AG08396 (cell line): ENCODE measurements at regions not wholly inside any gene's neighbourhood (a gene's known extent, or its start where the extent isn't known, plus 50 kb on each side); places are given as distances from the start of the nearest gene placed in this dataset.
A peak's percentile ranks its signal among the peaks of the same experiment; 100 is the strongest.
"Not testable (repeated sequence)": the region's sequence is repeated elsewhere in the genome, so short reads cannot be mapped to it uniquely, and the experiment has no call there.

Source experiments
- DNase-seq: peaks from one replicate; pipeline ENCODE4 v3.0.0; 2012; ENCODE audit warnings: low spot score, mixed read lengths

DNA sequence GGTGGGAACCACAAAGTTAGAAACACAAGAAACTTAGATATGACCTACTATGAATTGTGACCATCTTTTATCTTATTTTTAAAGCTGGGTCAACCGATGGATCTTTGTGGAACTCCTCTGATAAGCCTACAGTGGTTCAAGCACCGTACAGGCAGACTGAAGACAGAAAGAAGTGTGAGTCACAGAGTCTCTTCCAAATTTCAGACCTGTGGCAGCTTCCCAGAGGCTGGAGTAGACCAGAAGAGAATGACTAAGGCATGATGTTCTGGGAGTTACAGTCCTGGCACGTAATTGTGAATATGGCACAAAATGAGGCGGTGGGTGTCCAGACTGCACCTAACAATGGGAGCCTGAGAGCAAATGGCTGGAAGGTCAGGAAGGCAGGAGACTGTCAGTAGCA, 70.0 kb downstream of the LMO4 start:
- peak; percentile 14 for DNase-seq

DNA sequence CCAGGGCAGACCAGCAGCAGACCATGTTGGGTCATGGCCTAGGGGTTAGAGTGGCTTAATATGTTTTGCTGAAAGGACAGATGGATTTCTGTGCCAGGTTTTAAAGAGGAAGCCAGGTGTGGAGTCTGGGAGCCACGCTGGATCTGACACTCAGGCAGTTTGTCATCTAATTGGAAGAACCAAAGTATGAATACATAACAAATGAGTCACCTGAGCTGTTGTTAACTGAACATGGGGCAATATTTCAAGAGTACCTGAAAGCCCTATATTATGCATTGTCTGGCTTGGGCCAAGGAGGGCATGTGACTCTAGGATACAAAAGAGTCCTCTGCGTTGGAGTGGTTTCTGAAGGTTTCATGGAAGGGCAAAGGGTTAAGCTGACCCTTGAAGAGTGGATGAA, 70.6 kb downstream of the LMO4 start:
- DNase-seq = no peak

DNA sequence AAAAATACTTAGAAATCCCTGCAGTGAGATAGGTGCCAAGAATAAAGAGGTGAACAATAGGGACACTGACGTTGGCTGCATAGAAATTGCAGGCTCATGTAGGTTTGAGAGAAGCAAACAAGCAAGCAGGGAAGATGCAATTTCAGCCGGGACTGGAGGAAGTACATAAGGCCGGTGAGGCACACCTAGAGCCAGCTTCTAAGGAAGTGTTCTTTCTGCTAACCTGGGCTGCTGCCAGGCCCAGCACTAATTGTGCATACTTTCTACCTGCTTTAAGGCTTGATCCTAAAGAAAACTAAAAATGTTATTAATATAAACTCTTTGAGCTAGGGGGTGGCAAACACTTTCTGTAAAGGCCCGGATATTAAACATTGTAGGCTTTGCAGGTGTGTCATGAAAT, 71.0 kb downstream of the LMO4 start:
- no peak for DNase-seq

DNA sequence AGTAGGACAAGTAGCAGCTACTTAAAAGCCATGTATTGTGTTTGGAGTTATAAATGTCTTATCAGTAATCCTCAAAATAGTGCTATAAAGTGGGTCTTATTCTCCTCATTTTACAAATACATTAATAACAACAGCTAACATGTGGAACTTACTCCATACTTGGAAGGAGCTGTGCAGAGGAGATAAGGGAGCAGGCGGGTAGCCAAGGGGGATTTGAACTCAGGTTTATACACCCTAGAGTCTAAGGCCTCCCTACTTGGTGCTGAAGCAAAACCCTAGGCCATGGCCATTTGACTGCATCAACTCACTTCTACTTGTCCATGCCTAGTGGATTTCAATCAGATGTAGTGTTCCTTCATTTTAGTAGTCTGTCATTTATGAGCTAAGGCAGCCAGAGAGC, 72.1 kb downstream of the LMO4 start:
- DNase-seq = no peak

DNA sequence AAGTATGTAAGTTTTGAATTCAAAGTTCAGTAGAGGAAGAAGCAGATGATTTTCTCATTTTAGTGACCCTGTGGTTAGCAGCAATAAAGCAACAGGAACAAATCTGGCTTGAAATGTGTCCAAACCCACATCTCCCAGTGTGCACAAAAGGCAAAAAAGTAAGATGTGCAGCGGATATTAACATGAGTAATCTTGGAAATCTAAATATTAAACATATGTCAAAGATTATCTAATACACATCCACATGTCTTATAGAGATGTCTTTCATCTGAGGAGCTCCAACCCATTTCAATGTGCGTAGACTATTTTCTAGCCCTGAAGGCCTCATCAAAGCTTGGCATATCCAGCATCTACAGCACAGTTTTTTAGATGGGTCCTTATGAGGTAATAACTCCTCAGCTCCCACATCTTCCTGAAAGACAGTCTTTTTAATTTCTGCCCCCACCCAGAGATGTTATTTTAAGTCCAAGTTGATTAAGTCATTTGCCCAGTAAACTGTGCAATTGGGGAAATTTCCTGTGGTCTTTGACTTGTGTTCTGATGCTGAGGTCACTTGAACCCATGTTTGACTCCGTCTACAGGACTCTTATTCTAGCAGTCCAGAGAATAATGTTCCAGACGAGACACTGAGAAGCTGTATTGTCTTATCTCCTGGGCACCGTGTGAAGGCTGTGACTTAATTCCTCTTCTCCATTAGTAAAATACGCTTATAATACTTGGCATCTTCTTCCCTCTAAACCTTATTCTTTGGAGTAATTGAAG, 73.7 kb downstream of the LMO4 start:
- no peak for DNase-seq

DNA sequence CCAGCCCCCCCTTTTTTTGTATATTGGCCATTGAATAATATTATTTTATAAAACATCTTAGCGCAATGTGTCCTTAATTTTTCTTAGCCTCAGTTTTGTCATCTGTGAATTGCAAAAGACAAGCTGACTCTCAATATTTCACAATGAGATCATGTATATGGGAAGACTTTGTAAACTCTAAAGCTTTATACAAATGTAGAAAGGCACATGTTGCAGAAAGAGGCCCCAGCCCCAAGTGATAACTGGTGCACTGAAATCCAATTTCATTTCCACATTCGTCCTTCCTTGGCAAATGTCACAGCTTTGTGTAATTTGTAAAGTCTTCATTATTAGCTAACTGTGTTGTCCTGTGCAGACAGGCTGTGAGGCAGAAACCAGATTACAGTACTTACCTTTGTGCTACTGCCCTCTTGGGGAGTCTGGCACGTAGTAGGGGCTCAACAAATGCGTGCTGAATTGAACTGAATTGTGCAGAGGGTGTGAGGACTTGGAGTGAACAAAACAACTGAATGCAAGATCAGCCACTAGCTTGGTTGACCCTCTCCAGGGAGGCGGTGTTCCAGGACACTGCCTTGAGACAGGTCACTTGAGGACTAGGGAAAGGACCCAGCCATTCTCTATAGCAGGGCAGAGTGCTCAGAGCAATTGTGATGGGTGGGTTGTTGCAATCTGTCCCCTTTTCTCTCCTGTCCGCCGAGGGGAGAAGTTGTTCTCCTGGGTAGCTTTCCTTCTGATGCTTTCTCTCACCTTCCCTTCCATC, 74.6 kb downstream of the LMO4 start:
- DNase-seq = no peak

DNA sequence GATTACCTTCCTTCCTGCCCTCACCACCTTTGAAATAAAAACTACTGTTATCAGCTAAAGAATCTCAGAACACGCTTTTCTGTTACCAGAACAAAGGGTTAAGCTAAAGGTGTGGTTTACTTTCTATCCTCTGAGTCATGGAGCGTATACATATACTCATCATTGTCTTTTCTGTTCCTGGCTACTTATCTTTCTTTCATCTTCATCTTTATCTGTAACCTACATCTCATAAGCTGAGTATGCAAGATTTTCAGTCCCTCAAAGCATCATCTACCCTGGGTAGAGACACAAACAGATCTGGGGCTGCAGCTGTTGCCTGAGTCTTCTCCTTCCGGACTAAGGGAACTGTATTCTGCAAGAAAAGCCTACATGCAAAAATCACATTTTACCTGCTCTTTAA, 75.6 kb downstream of the LMO4 start:
- no peak for DNase-seq

DNA sequence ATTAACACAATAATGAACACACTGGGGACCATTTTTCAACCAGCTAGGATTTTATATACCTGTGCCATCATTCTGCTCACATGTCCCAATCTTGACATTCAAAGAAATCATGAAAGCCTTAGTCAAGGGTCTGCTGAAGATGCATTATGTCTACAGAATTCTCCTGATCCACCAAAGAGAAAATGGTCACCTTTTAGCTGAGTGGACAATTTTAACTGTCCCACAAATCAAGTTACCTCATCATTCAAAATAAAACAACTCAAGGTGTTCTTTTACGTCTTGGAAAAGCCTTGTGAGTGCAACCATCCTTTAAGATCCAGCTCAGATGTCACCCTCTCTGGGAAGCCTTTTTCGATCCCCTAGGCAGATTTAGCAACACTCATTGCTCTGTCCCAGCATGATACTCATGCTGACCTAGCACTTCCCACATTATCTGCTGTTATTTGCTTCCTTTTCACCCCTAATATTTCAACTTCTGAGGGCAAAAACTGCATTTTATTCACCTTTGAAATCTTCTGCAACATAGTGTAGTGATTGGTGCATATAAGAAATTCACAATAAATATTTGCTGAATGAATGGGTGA, 80.1 kb downstream of the LMO4 start:
- DNase-seq = no peak

DNA sequence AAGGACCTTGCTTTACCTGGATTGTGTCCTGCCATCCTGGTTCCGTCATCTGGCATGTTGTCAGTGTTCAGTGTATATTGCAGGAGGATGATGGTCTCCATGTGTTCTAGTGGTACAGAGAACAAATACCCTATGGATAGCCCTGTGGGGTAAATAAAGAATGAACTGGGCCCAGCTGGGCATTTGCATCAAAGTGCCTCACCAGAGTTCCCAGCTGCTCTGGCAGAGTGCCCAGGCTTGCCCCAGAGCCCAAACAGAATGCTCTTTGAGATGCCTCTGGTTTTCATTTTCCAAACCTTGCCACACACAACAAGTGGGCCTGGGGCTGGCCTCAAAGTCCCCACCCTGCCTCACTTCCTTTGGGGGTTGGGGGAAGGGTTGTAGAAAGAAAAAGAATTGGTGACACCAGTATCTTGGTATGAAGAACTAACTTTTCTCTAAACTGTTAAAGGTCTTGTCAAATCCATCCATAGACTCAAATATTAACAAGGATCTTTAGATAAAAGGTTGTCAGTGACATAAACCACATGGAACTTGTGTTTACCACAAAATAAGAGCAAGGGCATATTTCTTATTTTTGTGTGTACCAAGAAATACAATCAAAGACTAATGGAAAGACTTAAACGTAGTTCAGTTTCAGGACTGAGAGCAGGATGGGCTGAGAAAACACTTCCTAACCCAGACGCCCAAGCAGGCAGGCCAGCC, 82.2 kb downstream of the LMO4 start:
- DNase-seq = no peak

DNA sequence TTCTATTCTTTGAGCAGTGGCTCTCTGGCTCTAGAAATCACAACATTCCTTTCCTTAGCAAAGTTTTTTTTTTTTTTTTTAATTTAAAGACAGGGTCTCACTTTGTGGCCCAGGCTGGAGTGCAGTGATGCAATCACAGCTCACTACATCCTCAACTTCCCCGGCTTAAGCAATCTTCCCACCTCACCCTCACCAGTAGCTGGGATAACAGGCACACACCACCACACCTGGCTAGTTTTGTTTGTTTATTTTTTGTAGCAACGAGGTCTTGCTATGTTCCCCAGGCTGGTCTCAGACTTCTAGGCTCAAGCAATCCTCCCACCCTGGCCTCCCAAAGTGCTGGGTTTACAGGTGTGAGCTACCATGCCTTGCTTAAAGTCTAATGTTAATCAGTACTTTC, 85.2 kb downstream of the LMO4 start:
- not testable (repeated sequence) for DNase-seq

DNA sequence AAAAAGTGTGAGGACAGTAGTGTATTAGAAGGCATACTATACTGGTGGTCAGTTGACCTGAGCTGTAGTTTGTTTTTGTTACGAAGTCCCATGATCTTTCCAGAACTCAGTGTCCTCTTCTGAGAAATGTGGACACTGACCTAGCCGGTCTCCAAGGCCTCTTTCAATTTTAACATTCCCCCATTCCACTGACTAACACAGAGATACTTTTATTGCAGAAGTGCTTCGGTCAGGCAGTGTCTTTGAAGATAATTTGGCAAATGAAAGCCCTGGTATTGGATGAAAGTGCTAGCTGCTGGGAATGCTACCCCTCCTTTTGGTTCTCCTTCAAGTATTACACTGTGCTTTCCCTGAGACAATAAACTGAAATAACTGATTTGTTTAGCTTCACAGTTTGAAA, 89.4 kb downstream of the LMO4 start:
- no peak for DNase-seq

DNA sequence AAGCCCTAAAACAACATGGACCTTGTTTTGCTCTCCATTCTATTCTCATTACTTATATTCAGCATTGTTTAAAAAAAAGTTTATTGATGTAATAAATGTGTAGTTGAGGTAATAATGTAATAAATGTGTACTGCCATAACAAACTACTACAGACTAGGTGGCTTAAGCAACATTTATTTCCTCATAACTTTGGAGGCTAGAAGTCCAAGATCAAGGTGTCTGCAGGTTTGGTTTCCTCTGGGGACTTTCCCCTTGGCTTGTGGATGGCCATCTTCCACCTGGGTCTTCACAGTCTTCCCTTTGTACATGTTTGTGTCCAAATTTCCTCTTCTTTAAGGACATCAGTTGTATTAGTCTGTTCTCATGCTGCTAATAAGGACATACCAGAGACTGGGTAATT, 93.1 kb downstream of the LMO4 start:
- no peak for DNase-seq

DNA sequence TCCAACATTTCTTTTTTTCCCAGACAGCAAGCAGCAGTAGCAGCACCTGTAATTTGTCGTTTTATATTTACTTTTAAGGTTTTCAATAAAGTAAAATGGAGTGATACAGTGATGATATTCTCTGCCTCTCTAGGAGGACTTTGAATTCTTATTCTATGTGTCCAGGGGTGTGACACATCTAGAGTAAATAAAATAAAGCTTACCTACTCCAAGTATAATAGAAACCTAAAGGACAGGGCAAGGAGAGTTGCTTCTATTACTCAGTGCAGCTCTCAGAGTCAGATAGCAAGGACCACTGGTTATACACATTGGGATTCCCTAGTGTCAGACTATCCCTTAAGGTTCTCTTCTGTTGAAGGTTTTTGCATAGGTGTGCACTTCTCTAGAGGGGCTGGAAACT, 95.9 kb downstream of the LMO4 start:
- no peak for DNase-seq

DNA sequence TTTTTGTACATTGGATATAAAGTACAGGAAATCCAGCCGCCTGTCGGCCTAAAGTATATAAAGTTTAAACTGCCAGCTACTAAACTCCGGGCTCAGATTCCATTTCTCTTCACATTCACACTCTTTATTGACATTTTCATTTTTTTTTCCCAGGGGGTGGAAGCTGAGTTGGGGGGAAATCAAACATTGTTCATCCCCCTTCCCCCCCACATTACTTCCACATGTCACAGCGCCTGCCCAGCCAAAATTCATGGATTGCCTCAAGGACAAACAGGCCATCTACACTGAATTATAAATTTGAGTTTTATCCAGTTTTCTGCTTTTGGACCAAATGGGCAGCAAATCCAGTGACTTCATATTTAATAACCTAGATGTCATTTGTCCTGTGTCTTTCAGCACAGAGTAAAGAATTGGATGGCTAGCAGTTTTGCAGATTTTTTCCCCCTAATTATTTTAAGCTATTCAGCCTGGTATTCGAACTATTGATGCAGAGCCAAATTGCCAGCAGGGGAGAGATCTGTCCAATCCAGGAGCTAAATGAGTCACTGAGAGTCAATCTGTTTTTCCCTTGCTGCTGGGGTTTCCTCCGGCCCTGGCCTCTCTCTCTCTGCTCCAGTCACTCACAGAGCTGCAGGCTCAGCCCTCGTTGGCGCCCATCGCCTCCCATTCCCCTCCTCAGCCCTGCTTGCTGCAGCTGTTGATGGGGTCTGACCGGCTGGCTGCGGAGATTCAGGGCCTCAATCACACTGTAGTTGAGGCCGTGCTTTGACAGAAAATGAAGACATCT, 98.0 kb downstream of the LMO4 start:
- DNase-seq = no peak

DNA sequence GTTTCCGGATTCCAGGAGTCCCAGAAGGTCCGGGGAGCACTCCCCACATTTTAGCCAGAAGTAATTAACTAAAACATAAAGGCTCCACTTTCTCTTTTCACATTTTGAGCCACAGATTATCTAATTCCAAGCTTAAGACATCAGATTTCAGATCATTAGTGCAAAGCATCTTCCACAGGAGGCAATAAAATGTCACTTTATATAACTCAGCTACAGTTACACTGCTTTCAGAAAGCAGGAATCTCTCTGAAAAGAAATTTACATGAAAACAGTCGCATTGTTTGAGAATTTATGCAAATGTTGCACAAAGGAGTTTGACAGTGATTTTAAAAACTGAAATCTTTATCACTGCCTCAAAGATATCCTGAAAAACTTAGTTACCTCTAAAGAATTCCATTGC, 99.7 kb downstream of the LMO4 start:
- no peak for DNase-seq

DNA sequence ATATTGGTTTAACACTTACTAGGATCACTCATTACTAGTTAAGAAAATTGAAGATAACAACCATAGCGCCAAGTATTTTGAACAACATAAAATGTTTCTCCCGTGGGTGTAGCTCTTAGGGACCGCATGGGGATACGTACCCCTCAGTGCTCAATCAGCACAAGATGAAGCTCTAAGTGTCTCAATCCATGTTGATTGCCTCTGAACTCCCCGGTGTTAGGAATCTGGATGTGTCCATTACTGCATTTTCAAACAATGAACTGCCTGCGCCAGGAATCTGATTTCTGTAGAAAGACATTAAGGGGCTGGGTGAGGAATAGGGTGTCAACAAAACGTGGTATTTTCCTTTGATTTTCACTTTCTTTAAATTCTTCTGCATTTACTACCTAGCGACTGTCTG, 100.2 kb downstream of the LMO4 start:
- no peak for DNase-seq

DNA sequence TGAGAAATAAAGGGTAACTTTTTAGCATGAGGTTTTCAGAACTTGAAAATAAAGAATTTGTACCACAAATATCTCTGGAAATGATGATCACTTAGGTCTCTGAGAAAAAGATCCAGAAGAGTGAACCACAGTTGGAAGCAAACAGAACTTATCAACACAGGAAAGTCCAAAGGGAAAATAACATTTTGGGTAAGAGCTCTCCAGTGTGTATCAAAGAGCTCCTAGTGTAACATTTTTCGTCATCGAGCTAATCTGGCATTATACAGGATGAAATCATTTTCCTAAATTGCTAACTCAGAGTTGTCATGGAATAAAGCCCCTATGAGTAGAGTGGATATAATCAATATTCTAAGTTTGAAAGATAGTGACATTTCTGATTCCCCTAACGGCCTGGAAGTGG, 104.0 kb downstream of the LMO4 start:
- no peak for DNase-seq

DNA sequence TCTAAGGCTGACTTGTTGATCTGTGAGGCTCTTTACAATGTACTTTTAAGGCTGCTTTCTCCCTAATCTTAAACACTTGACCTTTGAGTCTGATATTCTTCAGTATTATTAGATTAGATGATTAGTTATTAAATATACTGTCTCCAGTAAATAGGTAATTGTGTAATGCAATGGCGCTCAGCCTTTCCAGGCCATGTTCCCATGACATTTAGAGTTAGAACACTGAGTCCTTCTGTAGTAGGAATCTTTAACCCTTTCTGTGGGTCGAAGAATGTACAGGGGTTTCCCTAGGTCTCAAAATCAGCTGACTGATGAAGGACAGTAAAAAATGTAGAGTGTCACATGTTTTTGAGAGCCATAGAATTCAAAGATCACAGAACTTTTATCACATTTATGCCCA, 104.4 kb downstream of the LMO4 start:
- DNase-seq = not testable (repeated sequence)

DNA sequence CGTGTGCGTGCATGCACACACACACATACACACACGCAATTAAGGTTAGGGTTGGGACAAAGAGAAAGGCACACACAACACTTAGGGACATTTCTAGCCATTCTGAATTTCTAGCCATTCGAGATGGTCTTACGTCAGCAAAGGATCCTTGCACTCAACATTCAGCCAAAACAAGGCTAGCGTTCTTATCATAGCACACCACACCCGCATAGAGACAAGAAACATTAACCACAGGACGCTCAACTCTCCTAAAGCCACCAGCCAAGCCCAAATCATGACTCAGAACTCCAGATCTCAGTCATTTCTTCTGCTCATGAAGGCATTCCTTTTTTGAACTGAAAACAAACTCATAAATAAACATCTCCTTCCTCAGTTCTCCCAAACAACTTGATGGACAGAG, 106.8 kb downstream of the LMO4 start:
- no peak for DNase-seq

DNA sequence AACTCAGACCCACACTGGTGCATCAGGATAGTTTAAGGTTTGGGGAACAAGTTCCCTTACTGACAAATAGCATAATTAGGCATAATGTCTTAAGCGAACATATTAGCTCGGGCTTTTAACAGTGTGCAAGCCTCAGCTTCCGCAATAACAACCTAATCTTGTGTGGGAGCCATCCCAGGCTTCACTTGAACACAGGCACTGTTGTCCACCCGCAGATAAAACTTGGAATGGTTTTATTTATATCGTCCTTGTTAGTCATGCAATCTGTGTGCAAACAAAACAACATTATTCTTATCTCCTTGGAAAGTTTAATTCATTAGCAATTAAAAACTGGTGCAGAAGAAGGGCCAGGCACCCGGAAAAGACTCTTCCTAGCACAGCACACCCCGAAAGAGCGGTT, 107.4 kb downstream of the LMO4 start:
- DNase-seq = not testable (repeated sequence)

DNA sequence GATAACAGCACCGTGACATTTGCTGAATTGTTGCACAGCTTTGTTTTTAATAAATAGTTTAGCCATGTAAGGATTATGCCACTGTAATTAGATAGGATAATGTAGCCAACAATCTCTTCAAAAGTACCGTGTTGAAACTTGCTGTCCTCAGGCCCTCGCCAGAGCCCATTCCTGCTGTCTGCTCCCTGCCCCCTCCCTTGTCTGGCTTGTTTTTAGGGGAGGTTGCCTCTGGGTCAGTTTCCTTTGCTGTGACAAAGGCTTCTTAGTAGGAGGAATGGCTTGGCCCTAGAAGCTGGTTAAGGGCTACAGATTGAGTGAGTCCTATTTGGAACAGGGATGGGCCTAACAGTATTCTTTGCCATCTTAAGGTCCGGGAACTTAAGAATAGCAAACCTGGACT, 107.9 kb downstream of the LMO4 start:
- no peak for DNase-seq
